GM23248 (cell line): ENCODE measurements at regions not wholly inside any gene's neighbourhood (a gene's known extent, or its start where the extent isn't known, plus 50 kb on each side); places are given as distances from the start of the nearest gene placed in this dataset.

Source experiments
- EZH2 ChIP-seq: fragments of 200-600 bp; sonication (generic); IDR thresholded peaks from 2 replicates; pipeline ENCODE4 v1.6.1; 2018; ENCODE audit warnings: antibody characterized with exemption, mild to moderate bottlenecking; ENCODE audit not compliant: insufficient read depth, poor library complexity, severe bottlenecking
- EZH2phosphoT487 ChIP-seq: fragments of 200-600 bp; sonication (generic); IDR thresholded peaks from 2 replicates; pipeline ENCODE4 v1.6.1; 2018; ENCODE audit warnings: antibody characterized with exemption, moderate library complexity, mild to moderate bottlenecking, low read depth; ENCODE audit not compliant: insufficient read depth

- TF ChIP-seq EZH2phosphoT487, result no peak
- no peak for TF ChIP-seq EZH2
Measured at GRCh38 chr20:10987651-10988383, 314.0 kb upstream of the JAG1 start.
